ENCODE measurements at regions not wholly inside any gene's neighbourhood (a gene's known extent, or its start where the extent isn't known, plus 50 kb on each side); places are given as distances from the start of the nearest gene placed in this dataset.

DNA sequence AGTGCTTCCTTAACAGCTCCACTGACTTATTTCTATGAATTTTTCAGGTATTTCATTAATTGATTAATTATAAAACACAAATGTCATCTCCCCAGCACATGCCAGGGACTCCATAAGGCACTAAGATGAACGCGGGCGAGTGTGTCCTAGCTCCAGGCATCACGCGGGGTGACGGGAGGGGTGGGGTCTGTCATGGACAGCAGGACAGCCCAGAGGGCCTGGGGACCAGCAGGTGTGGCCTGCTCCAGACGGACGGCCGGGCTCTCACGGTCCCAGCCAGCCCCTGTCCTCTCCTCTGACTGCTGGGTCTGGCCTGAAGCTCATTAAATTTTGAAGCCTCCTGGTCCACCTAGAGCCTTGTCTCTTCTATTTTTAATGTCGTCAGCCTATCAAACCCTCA lies 531.1 kb downstream of the BRD1 start:
- Histone ChIP-seq H3K36me3 (ENCODE audit: control insufficient read depth, insufficient read depth, low read length) (no peaks in the 10 kb centered on the region), H3K56ac (ENCODE audit: extremely low read depth, insufficient read depth, low read length) (no peak overlapping the region), H3K27ac (ENCODE audit: insufficient read depth, low read length) (no peak overlapping the region), H4K8ac (ENCODE audit: low read depth in 2 of 2, low read length in 2 of 2) (no peak overlapping the region), H2BK5ac (ENCODE audit: low read depth, low read length, poor library complexity, severe bottlenecking) (no peak overlapping the region), H3K14ac (replicated peaks; ENCODE audit: low read depth, low read length) (no peak overlapping the region), H2BK15ac (ENCODE audit: low read depth, low read length) (no peak overlapping the region), H4K20me1 (ENCODE audit: insufficient read depth, low read length) (no peaks in the 10 kb centered on the region), H3K9me3 (ENCODE audit: control insufficient read depth, insufficient read depth, low read length) (peaks cover 75% of the 10 kb centered on the region), H3K18ac (ENCODE audit: low read depth, low read length) (no peak overlapping the region), H3K4me3 (ENCODE audit: insufficient read depth, low read depth, low read length) (no peak overlapping the region), H2AK5ac (ENCODE audit: low read depth, low read length) (no peak overlapping the region), H3K9me1 (ENCODE audit: insufficient read depth, low read length) (no peaks in the 10 kb centered on the region), H4K91ac (ENCODE audit: insufficient read depth, low read depth, low read length) (no peak overlapping the region), H3K23ac (ENCODE audit: low read depth, low read length) (no peak overlapping the region), H3K4ac (ENCODE audit: low read depth, low read length) (no peak overlapping the region), H3K79me1 (ENCODE audit: low read depth in 1 of 2, low read length in 2 of 2) (no peaks in the 10 kb centered on the region), H4K5ac (ENCODE audit: low read depth, low read length) (no peak overlapping the region), H2BK20ac (ENCODE audit: low read depth, low read length) (no peak overlapping the region), H2AFZ (replicated peaks; ENCODE audit: low read length, poor library complexity) (no peak overlapping the region), H3K4me2 (ENCODE audit: low read depth, low read length) (no peak overlapping the region), H3K27me3 (ENCODE audit: control insufficient read depth, insufficient read depth, low read length) (no peaks in the 10 kb centered on the region), H2AK9ac (replicated peaks; ENCODE audit: low read depth, low read length, poor library complexity) (no peak overlapping the region), H3K4me1 (ENCODE audit: control insufficient read depth, insufficient read depth, low read length) (no peaks in the 10 kb centered on the region), H3K9ac (ENCODE audit: low read depth, low read length) (no peak overlapping the region), H2BK120ac (ENCODE audit: low read depth, low read length) (no peak overlapping the region)
- CTCF ChIA-PET, result no interaction called here
- intact Hi-C loops (cut with micrococcal nuclease), result no loop called here
- in situ Hi-C loops (cut with MboI; ENCODE audit: low sequenced_read_pairs), result no loop called here
- no TSS peak for BruUV-seq (replicated peaks)
- TF ChIP-seq POLR2A (IDR thresholded peaks at IDR 0.05; ENCODE audit: low read depth, low read length) (no peak), MAFK (IDR thresholded peaks at IDR 0.05; ENCODE audit: low read depth, low read length) (no peak), FOS (IDR thresholded peaks at IDR 0.05; ENCODE audit: low read depth, low read length) (no peak), CEBPB (IDR thresholded peaks at IDR 0.05; ENCODE audit: low read depth, low read length) (no peak), MXI1 (IDR thresholded peaks at IDR 0.05; ENCODE audit: borderline replicate concordance, low read depth, low read length) (no peak), NFE2L2 (IDR thresholded peaks at IDR 0.05; ENCODE audit: low read depth, low read length) (no peak), BHLHE40 (IDR thresholded peaks at IDR 0.05; ENCODE audit: low read depth, low read length) (no peak), RAD21 (IDR thresholded peaks at IDR 0.05; ENCODE audit: low read length) (no peak)
- TF ChIP-seq, protein P1, sequence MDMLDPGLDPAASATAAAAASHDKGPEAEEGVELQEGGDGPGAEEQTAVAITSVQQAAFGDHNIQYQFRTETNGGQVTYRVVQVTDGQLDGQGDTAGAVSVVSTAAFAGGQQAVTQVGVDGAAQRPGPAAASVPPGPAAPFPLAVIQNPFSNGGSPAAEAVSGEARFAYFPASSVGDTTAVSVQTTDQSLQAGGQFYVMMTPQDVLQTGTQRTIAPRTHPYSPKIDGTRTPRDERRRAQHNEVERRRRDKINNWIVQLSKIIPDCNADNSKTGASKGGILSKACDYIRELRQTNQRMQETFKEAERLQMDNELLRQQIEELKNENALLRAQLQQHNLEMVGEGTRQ (IDR thresholded peaks at IDR 0.05; ENCODE audit: low read depth, low read length), result no peak
- TF ChIP-seq, protein P2, sequence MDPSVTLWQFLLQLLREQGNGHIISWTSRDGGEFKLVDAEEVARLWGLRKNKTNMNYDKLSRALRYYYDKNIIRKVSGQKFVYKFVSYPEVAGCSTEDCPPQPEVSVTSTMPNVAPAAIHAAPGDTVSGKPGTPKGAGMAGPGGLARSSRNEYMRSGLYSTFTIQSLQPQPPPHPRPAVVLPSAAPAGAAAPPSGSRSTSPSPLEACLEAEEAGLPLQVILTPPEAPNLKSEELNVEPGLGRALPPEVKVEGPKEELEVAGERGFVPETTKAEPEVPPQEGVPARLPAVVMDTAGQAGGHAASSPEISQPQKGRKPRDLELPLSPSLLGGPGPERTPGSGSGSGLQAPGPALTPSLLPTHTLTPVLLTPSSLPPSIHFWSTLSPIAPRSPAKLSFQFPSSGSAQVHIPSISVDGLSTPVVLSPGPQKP (IDR thresholded peaks at IDR 0.05; ENCODE audit: borderline replicate concordance, low read depth, low read length), result no peak
- WGBS, 2 experiments (ENCODE audit: extremely low coverage in 2 of 2, insufficient read length in 1 of 2), result 90% methylated on average over 2 of the region's 11 CpGs; no CpG with 5 or more reads in 1 of the 2 experiments
- POLR2A ChIA-PET (ENCODE audit: unreplicated experiment), result no interaction called here
- no peak for DNase-seq
- dilution Hi-C loops (cut with HindIII; ENCODE audit: low sequenced_read_pairs, unreplicated experiment), result no loop called here
- ATAC-seq (ENCODE audit: low read depth), result no peak

Data from IMR-90 (cell line).